ENCODE measurements at regions not wholly inside any gene's neighbourhood (a gene's known extent, or its start where the extent isn't known, plus 50 kb on each side); places are given as distances from the start of the nearest gene placed in this dataset.

DNA sequence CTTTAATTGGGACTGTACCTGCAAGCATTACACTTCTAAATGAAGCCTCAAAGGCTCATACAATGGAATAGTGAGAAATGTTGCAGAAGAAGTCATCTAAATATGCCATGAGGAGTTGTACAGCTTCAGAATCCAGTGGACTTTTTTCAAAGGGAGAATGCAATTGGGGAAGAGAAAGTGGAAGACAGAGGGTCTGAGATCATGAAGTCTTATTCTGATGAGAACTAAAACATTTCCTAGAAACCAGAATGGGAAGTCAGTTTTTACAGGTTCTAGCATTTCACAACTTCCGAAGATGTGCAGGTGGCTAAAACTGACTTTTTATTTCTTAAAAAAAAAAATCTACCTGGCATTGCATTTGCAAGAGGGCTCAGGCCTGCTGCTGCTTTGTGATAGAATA, 424.4 kb upstream of the RUNX1 start:
- TF ChIP-seq REST (IDR thresholded peaks at IDR 0.05; ENCODE audit: low read depth) (no peak), YY1 (IDR thresholded peaks at IDR 0.05; ENCODE audit: low read depth) (no peak), CREB1 (IDR thresholded peaks at IDR 0.05; ENCODE audit: low read depth) (no peak), TCF12 (IDR thresholded peaks at IDR 0.05; ENCODE audit: low read depth) (no peak), MAX (IDR thresholded peaks at IDR 0.05) (no peak), NFIC (IDR thresholded peaks at IDR 0.05) (no peak), FOXM1 (IDR thresholded peaks at IDR 0.05; ENCODE audit: borderline replicate concordance, low read depth) (no peak), ZBTB7A (IDR thresholded peaks at IDR 0.05; ENCODE audit: low read depth) (no peak), RAD21 (IDR thresholded peaks at IDR 0.05; ENCODE audit: low read depth) (no peak), CEBPB (IDR thresholded peaks at IDR 0.05) (no peak), EP300 (IDR thresholded peaks at IDR 0.05; ENCODE audit: borderline replicate concordance) (no peak), EGR1 (IDR thresholded peaks at IDR 0.05) (no peak), TEAD4 (IDR thresholded peaks at IDR 0.05) (no peak), TAF1 (IDR thresholded peaks at IDR 0.05; ENCODE audit: low read depth) (no peak)
- TF ChIP-seq, protein P1, sequence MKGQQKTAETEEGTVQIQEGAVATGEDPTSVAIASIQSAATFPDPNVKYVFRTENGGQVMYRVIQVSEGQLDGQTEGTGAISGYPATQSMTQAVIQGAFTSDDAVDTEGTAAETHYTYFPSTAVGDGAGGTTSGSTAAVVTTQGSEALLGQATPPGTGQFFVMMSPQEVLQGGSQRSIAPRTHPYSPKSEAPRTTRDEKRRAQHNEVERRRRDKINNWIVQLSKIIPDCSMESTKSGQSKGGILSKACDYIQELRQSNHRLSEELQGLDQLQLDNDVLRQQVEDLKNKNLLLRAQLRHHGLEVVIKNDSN (IDR thresholded peaks at IDR 0.05): no peak

DNA sequence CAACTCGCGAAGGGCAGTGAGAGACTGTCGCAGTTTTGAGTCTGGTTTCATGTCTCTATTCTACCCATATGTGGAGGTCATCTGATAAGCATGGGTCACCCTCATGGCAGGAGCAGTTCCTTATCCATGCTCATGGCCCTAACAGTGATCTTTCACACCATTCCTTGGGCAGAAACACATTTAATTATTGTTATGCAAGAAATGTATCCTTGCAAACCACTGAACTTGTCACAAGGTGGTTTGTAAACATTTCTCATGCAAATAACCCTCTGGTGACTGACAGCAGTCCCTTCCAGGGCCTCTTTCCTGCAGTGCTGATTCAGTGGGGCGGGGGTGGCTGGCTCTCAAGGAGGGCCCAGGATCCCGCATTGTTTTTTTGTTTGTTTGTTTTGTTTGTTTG, 421.4 kb upstream of the RUNX1 start:
- TF ChIP-seq RAD21 (IDR thresholded peaks at IDR 0.05; ENCODE audit: low read depth): no peak
- no peak for TF ChIP-seq TCF12 (IDR thresholded peaks at IDR 0.05; ENCODE audit: low read depth)
- TF ChIP-seq FOXM1 (IDR thresholded peaks at IDR 0.05; ENCODE audit: borderline replicate concordance, low read depth): no peak
- TF ChIP-seq TAF1 (IDR thresholded peaks at IDR 0.05; ENCODE audit: low read depth): no peak
- no peak for TF ChIP-seq TEAD4 (IDR thresholded peaks at IDR 0.05)
- TF ChIP-seq ZBTB7A (IDR thresholded peaks at IDR 0.05; ENCODE audit: low read depth): no peak
- TF ChIP-seq MAX (IDR thresholded peaks at IDR 0.05): no peak
- no peak for TF ChIP-seq REST (IDR thresholded peaks at IDR 0.05; ENCODE audit: low read depth)
- TF ChIP-seq CREB1 (IDR thresholded peaks at IDR 0.05; ENCODE audit: low read depth): no peak
- no peak for TF ChIP-seq YY1 (IDR thresholded peaks at IDR 0.05; ENCODE audit: low read depth)
- TF ChIP-seq EGR1 (IDR thresholded peaks at IDR 0.05): no peak
- TF ChIP-seq CEBPB (IDR thresholded peaks at IDR 0.05): no peak
- TF ChIP-seq NFIC (IDR thresholded peaks at IDR 0.05): no peak
- no peak for TF ChIP-seq EP300 (IDR thresholded peaks at IDR 0.05; ENCODE audit: borderline replicate concordance)
- TF ChIP-seq, protein P1 (IDR thresholded peaks at IDR 0.05): no peak

GRCh38 chr21:35469498-35469897, 420.4 kb upstream of the RUNX1 start:
- TF ChIP-seq TCF12 (IDR thresholded peaks at IDR 0.05; ENCODE audit: low read depth): no peak
- no peak for TF ChIP-seq EGR1 (IDR thresholded peaks at IDR 0.05)
- TF ChIP-seq FOXM1 (IDR thresholded peaks at IDR 0.05; ENCODE audit: borderline replicate concordance, low read depth): no peak
- TF ChIP-seq, protein P1 (IDR thresholded peaks at IDR 0.05): no peak
- no peak for TF ChIP-seq RAD21 (IDR thresholded peaks at IDR 0.05; ENCODE audit: low read depth)

DNA sequence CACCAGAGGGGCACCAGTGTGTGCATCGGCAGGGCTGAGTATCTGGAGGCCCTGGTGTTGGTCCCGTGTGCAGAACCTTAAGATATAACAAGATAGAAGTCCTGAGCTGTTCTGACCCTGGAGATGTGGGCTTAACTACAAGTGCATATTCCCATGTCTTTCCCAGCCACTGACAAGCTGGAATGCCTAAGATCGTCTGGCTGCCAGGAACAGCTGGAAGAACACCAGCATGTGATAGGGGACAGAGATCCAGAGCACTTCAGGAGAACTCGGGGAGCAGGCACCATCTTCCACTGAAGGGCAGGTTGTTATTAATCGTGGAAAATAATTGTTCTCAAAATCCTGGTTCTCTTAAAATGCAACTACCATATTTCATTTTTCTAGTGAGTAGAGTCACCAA, 419.9 kb upstream of the RUNX1 start:
- TF ChIP-seq CEBPB (IDR thresholded peaks at IDR 0.05) (no peak), FOXM1 (IDR thresholded peaks at IDR 0.05; ENCODE audit: borderline replicate concordance, low read depth) (no peak), CREB1 (IDR thresholded peaks at IDR 0.05; ENCODE audit: low read depth) (no peak), RAD21 (IDR thresholded peaks at IDR 0.05; ENCODE audit: low read depth) (no peak), YY1 (IDR thresholded peaks at IDR 0.05; ENCODE audit: low read depth) (no peak)
- TF ChIP-seq, protein P1 (IDR thresholded peaks at IDR 0.05): no peak

DNA sequence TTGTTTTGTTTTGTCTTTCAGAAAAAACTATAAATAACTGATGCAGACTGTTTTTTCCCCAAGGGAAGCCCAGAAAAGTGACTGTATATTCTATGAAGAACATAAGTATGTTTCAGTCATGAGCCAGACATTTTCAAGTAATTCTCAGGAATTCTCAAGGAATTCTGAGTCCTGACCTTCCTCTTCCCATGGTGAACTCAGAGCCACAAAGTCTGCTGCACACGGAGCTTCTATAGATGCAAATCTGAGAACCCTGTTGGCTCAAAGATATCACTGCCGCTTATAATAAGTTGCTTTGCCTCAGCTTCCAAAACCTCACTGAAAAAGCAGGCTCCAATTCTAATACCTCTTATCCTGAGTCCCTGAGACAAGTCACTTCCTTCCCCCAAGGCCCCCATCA, 418.5 kb upstream of the RUNX1 start:
- no peak for TF ChIP-seq RAD21 (IDR thresholded peaks at IDR 0.05; ENCODE audit: low read depth)
- no peak for TF ChIP-seq NFIC (IDR thresholded peaks at IDR 0.05)
- TF ChIP-seq EP300 (IDR thresholded peaks at IDR 0.05; ENCODE audit: borderline replicate concordance): no peak
- no peak for TF ChIP-seq ZBTB7A (IDR thresholded peaks at IDR 0.05; ENCODE audit: low read depth)
- TF ChIP-seq YY1 (IDR thresholded peaks at IDR 0.05; ENCODE audit: low read depth): no peak
- TF ChIP-seq TEAD4 (IDR thresholded peaks at IDR 0.05): no peak
- no peak for TF ChIP-seq CREB1 (IDR thresholded peaks at IDR 0.05; ENCODE audit: low read depth)
- no peak for TF ChIP-seq EGR1 (IDR thresholded peaks at IDR 0.05)
- no peak for TF ChIP-seq FOXM1 (IDR thresholded peaks at IDR 0.05; ENCODE audit: borderline replicate concordance, low read depth)
- no peak for TF ChIP-seq TCF12 (IDR thresholded peaks at IDR 0.05; ENCODE audit: low read depth)
- no peak for TF ChIP-seq TAF1 (IDR thresholded peaks at IDR 0.05; ENCODE audit: low read depth)

All from Ishikawa (cell line).